ENCODE measurements at regions not wholly inside any gene's neighbourhood (a gene's known extent, or its start where the extent isn't known, plus 50 kb on each side); places are given as distances from the start of the nearest gene placed in this dataset.
A peak's percentile ranks its signal among the peaks of the same experiment; 100 is the strongest.
"Not testable (repeated sequence)": the region's sequence is repeated elsewhere in the genome, so short reads cannot be mapped to it uniquely, and the experiment has no call there.

- POLR2A ChIA-PET (ENCODE audit: low non-redundant PET): interaction anchor here (0.7 kb wide), 1 partner anchor 67 kb away, joined by 12 read pairs; no protein-coding TSS in a partner anchor
These were observed 76.0 kb upstream of the FAN1 start for GRCh38 chr15:30827625-30828303.

GRCh38 chr15:30828304-30828639 is 75.4 kb upstream of the FAN1 start:
- peak; percentile 63 for DNase-seq (ENCODE audit: low spot score)
- H3K27ac ChIP-seq (ENCODE audit: low read depth, low read length, poor library complexity, severe bottlenecking); POLR2A ChIA-PET (ENCODE audit: low non-redundant PET); CTCF ChIA-PET; intact Hi-C loops (cut with micrococcal nuclease; ENCODE audit: unreplicated experiment); H3K4me3 ChIP-seq (ENCODE audit: low read depth, low read length, poor library complexity, severe bottlenecking); H3K27me3 ChIP-seq (replicated peaks; ENCODE audit: insufficient read depth, low read depth, low read length, poor library complexity); H3K4me1 ChIP-seq (ENCODE audit: insufficient read depth, low read length, poor library complexity, severe bottlenecking); BruUV-seq (replicated peaks); H3K9me3 ChIP-seq (ENCODE audit: low read depth, low read length, poor library complexity, severe bottlenecking): not testable (repeated sequence)
- peaks cover 21% of the 10 kb centered on the region for H3K36me3 ChIP-seq (ENCODE audit: insufficient read depth, low read length, poor library complexity, severe bottlenecking)

More at GRCh38 chr15:30827625-30828303, 76.0 kb upstream of the FAN1 start:
- Histone ChIP-seq H3K27ac (ENCODE audit: low read depth, low read length, poor library complexity, severe bottlenecking) (no peak overlapping the region), H3K27me3 (replicated peaks; ENCODE audit: insufficient read depth, low read depth, low read length, poor library complexity) (no peaks in the 10 kb centered on the region), H3K4me1 (ENCODE audit: insufficient read depth, low read length, poor library complexity, severe bottlenecking) (no peaks in the 10 kb centered on the region), H3K9me3 (ENCODE audit: low read depth, low read length, poor library complexity, severe bottlenecking) (no peaks in the 10 kb centered on the region), H3K36me3 (ENCODE audit: insufficient read depth, low read length, poor library complexity, severe bottlenecking) (peaks cover 18% of the 10 kb centered on the region), H3K4me3 (ENCODE audit: low read depth, low read length, poor library complexity, severe bottlenecking) (no peak overlapping the region)
- DNase-seq (ENCODE audit: low spot score): no peak
- intact Hi-C loops (cut with micrococcal nuclease; ENCODE audit: unreplicated experiment): no loop called here
- TF ChIP-seq EZH2 (IDR thresholded peaks at IDR 0.05; ENCODE audit: borderline replicate concordance, low read depth, low read length, poor library complexity, severe bottlenecking): no peak
- TF ChIP-seq, protein P1, sequence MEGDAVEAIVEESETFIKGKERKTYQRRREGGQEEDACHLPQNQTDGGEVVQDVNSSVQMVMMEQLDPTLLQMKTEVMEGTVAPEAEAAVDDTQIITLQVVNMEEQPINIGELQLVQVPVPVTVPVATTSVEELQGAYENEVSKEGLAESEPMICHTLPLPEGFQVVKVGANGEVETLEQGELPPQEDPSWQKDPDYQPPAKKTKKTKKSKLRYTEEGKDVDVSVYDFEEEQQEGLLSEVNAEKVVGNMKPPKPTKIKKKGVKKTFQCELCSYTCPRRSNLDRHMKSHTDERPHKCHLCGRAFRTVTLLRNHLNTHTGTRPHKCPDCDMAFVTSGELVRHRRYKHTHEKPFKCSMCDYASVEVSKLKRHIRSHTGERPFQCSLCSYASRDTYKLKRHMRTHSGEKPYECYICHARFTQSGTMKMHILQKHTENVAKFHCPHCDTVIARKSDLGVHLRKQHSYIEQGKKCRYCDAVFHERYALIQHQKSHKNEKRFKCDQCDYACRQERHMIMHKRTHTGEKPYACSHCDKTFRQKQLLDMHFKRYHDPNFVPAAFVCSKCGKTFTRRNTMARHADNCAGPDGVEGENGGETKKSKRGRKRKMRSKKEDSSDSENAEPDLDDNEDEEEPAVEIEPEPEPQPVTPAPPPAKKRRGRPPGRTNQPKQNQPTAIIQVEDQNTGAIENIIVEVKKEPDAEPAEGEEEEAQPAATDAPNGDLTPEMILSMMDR (conservative IDR thresholded peaks at IDR 0.05; ENCODE audit: low read depth, low read length): no peak
- CTCF ChIA-PET: no interaction called here
- BruUV-seq (replicated peaks): no TSS peak

DNA sequence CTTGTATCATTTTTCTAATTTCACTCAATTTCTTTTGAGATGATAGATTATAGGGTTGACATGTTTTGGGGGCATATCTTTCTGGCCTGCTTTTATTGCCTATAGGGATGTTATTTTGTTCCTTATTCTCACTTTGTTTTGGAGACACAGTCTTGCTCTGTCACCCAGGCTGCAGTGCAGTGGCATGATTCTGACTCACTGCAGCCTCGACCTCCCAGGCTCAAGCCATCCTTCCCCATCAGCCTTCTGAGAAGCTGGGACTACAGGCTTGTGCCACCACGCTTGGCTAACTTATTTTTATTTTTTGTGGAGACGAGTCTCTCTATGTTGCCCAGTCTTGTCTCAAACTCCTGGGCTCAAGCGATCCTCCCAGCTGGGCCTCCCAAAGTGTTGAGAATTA is 72.8 kb upstream of the FAN1 start:
- intact Hi-C loops (cut with micrococcal nuclease; ENCODE audit: unreplicated experiment): no loop called here
- ChIA-PET POLR2A (ENCODE audit: low non-redundant PET) (interaction anchor here (0.6 kb wide), 1 partner anchor 290 kb away, joined by 3 read pairs; no protein-coding TSS in a partner anchor), CTCF (no interaction called here)
- DNase-seq (ENCODE audit: low spot score): no peak
- no peak overlapping the region for H3K4me3 ChIP-seq (ENCODE audit: low read depth, low read length, poor library complexity, severe bottlenecking)
- H3K9me3 ChIP-seq (ENCODE audit: low read depth, low read length, poor library complexity, severe bottlenecking): no peaks in the 10 kb centered on the region
- peaks cover 14% of the 10 kb centered on the region for H3K36me3 ChIP-seq (ENCODE audit: insufficient read depth, low read length, poor library complexity, severe bottlenecking)
- no peak overlapping the region for H3K27ac ChIP-seq (ENCODE audit: low read depth, low read length, poor library complexity, severe bottlenecking)
- no peaks in the 10 kb centered on the region for H3K27me3 ChIP-seq (replicated peaks; ENCODE audit: insufficient read depth, low read depth, low read length, poor library complexity)
- TF ChIP-seq EZH2 (IDR thresholded peaks at IDR 0.05; ENCODE audit: borderline replicate concordance, low read depth, low read length, poor library complexity, severe bottlenecking): no peak
- TF ChIP-seq, protein P1 (conservative IDR thresholded peaks at IDR 0.05; ENCODE audit: low read depth, low read length): no peak
- BruUV-seq (replicated peaks): no TSS peak
- H3K4me1 ChIP-seq (ENCODE audit: insufficient read depth, low read length, poor library complexity, severe bottlenecking): no peaks in the 10 kb centered on the region

- BruUV-seq (replicated peaks); CTCF ChIA-PET: not testable (repeated sequence)
These were observed 70.3 kb upstream of the FAN1 start for GRCh38 chr15:30833379-30833778.

DNA sequence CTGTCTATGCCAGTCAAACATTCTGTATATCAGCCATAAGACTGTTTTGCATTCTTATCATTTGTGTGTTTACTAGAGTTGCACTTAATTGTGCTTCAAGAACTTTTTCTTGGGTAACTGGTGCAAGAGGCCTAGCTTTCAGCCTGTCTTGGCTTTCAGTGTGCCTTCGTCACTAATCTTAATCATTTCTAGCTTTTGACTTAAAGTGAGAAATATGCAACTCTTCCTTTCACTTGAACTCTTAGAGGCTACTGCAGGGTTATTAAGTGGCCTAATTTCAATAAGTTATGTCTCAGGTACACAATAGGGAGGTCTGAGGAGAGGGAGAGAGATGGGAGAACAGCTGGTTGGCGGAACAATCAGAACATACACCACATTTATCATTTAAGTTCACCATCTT is 62.1 kb upstream of the FAN1 start:
- H3K27me3 ChIP-seq (replicated peaks; ENCODE audit: insufficient read depth, low read depth, low read length, poor library complexity); H3K4me3 ChIP-seq (ENCODE audit: low read depth, low read length, poor library complexity, severe bottlenecking); CTCF ChIA-PET; intact Hi-C loops (cut with micrococcal nuclease; ENCODE audit: unreplicated experiment); H3K4me1 ChIP-seq (ENCODE audit: insufficient read depth, low read length, poor library complexity, severe bottlenecking); H3K9me3 ChIP-seq (ENCODE audit: low read depth, low read length, poor library complexity, severe bottlenecking); H3K36me3 ChIP-seq (ENCODE audit: insufficient read depth, low read length, poor library complexity, severe bottlenecking); DNase-seq (ENCODE audit: low spot score); H3K27ac ChIP-seq (ENCODE audit: low read depth, low read length, poor library complexity, severe bottlenecking); BruUV-seq (replicated peaks); POLR2A ChIA-PET (ENCODE audit: low non-redundant PET): not testable (repeated sequence)

More at GRCh38 chr15:30833379-30833778, 70.3 kb upstream of the FAN1 start:
- POLR2A ChIA-PET (ENCODE audit: low non-redundant PET); DNase-seq (ENCODE audit: low spot score); H3K4me3 ChIP-seq (ENCODE audit: low read depth, low read length, poor library complexity, severe bottlenecking); H3K9me3 ChIP-seq (ENCODE audit: low read depth, low read length, poor library complexity, severe bottlenecking); H3K27ac ChIP-seq (ENCODE audit: low read depth, low read length, poor library complexity, severe bottlenecking); H3K27me3 ChIP-seq (replicated peaks; ENCODE audit: insufficient read depth, low read depth, low read length, poor library complexity); intact Hi-C loops (cut with micrococcal nuclease; ENCODE audit: unreplicated experiment); H3K4me1 ChIP-seq (ENCODE audit: insufficient read depth, low read length, poor library complexity, severe bottlenecking): not testable (repeated sequence)
- peaks cover 14% of the 10 kb centered on the region for H3K36me3 ChIP-seq (ENCODE audit: insufficient read depth, low read length, poor library complexity, severe bottlenecking)

DNA sequence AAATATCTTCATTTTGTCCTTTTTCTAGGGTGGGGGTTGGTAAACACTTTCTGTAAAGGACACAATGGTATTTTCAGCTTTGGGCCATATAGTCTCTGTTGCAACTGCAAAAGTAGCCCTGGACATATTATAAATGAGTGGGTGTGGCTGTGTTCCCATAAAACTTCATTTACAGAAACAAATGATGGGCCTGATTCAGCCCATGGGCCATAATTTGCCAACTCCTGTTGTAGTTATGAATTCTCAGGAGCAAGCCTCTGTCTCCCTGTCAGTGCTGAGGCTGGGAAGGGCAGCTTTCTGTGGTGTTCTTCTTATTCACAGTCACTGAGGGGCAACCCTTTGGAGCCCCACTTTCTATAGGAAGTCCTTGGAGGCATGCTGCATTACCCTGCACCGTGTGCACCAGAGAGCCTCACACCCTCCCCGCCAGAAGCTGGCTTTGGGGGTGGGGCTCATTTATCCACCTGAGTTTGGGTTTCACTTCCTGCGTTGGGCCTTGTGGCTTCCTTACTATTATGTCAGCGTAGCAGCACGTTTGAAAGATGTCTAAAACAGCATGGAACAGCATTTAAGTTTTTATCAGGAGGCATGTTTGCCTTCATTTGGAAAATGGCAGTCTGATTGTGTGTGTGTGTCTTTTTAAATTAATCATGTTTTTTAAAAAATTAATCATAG is 60.8 kb upstream of the FAN1 start:
- H3K4me3 ChIP-seq (ENCODE audit: low read depth, low read length, poor library complexity, severe bottlenecking); H3K36me3 ChIP-seq (ENCODE audit: insufficient read depth, low read length, poor library complexity, severe bottlenecking); POLR2A ChIA-PET (ENCODE audit: low non-redundant PET); BruUV-seq (replicated peaks); CTCF ChIA-PET; H3K27ac ChIP-seq (ENCODE audit: low read depth, low read length, poor library complexity, severe bottlenecking); H3K4me1 ChIP-seq (ENCODE audit: insufficient read depth, low read length, poor library complexity, severe bottlenecking); intact Hi-C loops (cut with micrococcal nuclease; ENCODE audit: unreplicated experiment); H3K27me3 ChIP-seq (replicated peaks; ENCODE audit: insufficient read depth, low read depth, low read length, poor library complexity); DNase-seq (ENCODE audit: low spot score); H3K9me3 ChIP-seq (ENCODE audit: low read depth, low read length, poor library complexity, severe bottlenecking): not testable (repeated sequence)

Data from A673 (cell line).